T-cell (primary cell): ENCODE measurements at regions not wholly inside any gene's neighbourhood (a gene's known extent, or its start where the extent isn't known, plus 50 kb on each side); places are given as distances from the start of the nearest gene placed in this dataset.

Source experiments
- ATAC-seq, 4 experiments: fragments of 200-7000 bp in 3 of 4; fragments of 150-1000 bp in 1 of 4; cut with Tn5 transposase; replicated peaks in 1 of 4; 1 replicate in 3 of 4; 2 replicates in 1 of 4; pipeline ENCODE4 v1.10.0; 2021; ENCODE audit warnings: moderate library complexity in 3 of 4, mild to moderate bottlenecking in 2 of 4, moderate number of reproducible peaks in 1 of 4
- CTCF ChIA-PET, 2 donors: fragments of 300-600 bp; sonication (Branson Sonifier 250); formaldehyde crosslinking; loops; one replicate each; lab custom pipeline; 2022; ENCODE audit warnings: antibody characterized with exemption in 2 of 2; lab: Charles Lee
- POLR2A ChIA-PET, 2 donors: fragments of 300-600 bp; sonication (Branson Sonifier 250); formaldehyde crosslinking; loops; one replicate each; lab custom pipeline; 2022; ENCODE audit warnings: antibody characterized with exemption in 2 of 2; lab: Charles Lee
- DNase-seq, 35 experiments: peaks; one replicate each; pipeline versions ENCODE4 v3.0.0 to v3.0.0-alpha.2; 2013 to 2023
- H3K27ac ChIP-seq: one replicate; pipeline ENCODE4 v1.5.1; 2013; ENCODE audit warnings: low read length
- H3K27me3 ChIP-seq, 2 experiments: replicated peaks in 1 of 2; 1 replicate in 1 of 2; 2 replicates in 1 of 2; pipeline versions ENCODE4 v1.6.1 to v1.7.0; 2013; ENCODE audit warnings: low read length in 1 of 2, mixed read lengths in 1 of 2; ENCODE audit not compliant: control insufficient read depth in 2 of 2, insufficient read depth in 2 of 2; ENCODE audit errors: extremely low read depth in 1 of 2
- H3K36me3 ChIP-seq, 2 donors: 1 replicate in 1 of 2; 2 replicates in 1 of 2; pipeline versions ENCODE4 v1.6.1 to v1.7.0; 2013; ENCODE audit warnings: low read length in 1 of 2; ENCODE audit not compliant: control insufficient read depth in 2 of 2, insufficient read depth in 1 of 2; ENCODE audit errors: extremely low read depth in 1 of 2
- H3K4me1 ChIP-seq, 2 experiments: 1 replicate in 1 of 2; 2 replicates in 1 of 2; pipeline versions ENCODE4 v1.6.1 to v1.7.0; 2013; ENCODE audit warnings: low read length in 2 of 2, mixed read lengths in 1 of 2; ENCODE audit not compliant: insufficient read depth in 2 of 2, control insufficient read depth in 1 of 2; ENCODE audit errors: extremely low read depth in 1 of 2
- H3K4me3 ChIP-seq, 2 donors: 1 replicate in 1 of 2; 2 replicates in 1 of 2; pipeline versions ENCODE4 v1.5.1 to v1.7.0; 2013; ENCODE audit warnings: mild to moderate bottlenecking in 2 of 2, low read length in 1 of 2, moderate library complexity in 1 of 2; ENCODE audit not compliant: control insufficient read depth in 1 of 2; ENCODE audit errors: extremely low read depth in 1 of 2
- H3K9me3 ChIP-seq: 2 replicates; pipeline ENCODE4 v1.7.0; 2013
- H3K27ac Mint-ChIP-seq, 2 donors: one replicate each; pipeline ENCODE4 v1.8.0; 2020 to 2021; ENCODE audit warnings: mild to moderate bottlenecking in 2 of 2, mixed read lengths in 2 of 2
- H3K27me3 Mint-ChIP-seq, 2 donors: one replicate each; pipeline ENCODE4 v1.8.0; 2021 to 2022; ENCODE audit warnings: mixed read lengths in 2 of 2
- H3K36me3 Mint-ChIP-seq: one replicate; pipeline ENCODE4 v1.8.0; 2021; ENCODE audit warnings: mixed read lengths
- H3K4me1 Mint-ChIP-seq, 3 donors: one replicate each; pipeline ENCODE4 v1.8.0; 2020 to 2022; ENCODE audit warnings: mixed read lengths in 3 of 3, mild to moderate bottlenecking in 1 of 3
- H3K4me3 Mint-ChIP-seq, 3 donors: one replicate each; pipeline ENCODE4 v1.8.0; 2020 to 2022; ENCODE audit warnings: mild to moderate bottlenecking in 3 of 3, mixed read lengths in 3 of 3, moderate library complexity in 3 of 3
- H3K9me3 Mint-ChIP-seq, 3 donors: one replicate each; pipeline ENCODE4 v1.8.0; 2020 to 2022; ENCODE audit warnings: mixed read lengths in 3 of 3
- WGBS: methylation state at CpG from one replicate; pipeline ENCODE4 v1.1.5; 2013; ENCODE audit warnings: missing lambda C conversion rate; ENCODE audit not compliant: insufficient coverage; 5-methylcytosine and 5-hydroxymethylcytosine counted together

DNA sequence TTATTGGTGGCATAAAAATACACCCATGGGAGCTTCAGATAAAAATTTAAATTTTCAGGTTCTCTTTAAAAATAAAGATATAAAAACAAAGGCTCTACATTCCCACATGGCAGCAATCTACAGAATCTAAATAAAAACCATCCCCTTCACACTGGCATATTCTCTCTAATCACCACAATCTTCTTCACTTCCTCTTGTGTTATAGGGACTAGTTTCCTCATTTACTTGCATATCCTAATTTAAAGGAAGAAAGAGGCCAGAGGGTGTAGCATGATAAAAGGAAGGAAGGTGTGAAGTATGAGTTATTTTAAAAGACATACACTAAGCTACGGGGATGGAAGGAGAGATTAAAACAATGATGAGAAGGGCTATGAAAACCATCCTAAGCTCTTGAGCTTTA is 390.5 kb downstream of the ZNF608 start:
- H3K9me3 ChIP-seq: no peaks in the 10 kb centered on the region
- peaks cover 3 to 20% (median 18%) of the 10 kb centered on the region in 3 donors for H3K9me3 Mint-ChIP-seq
- 60% methylated on average over 1 of the region's 1 CpG for WGBS
- ATAC-seq: no peak
- no peak overlapping the region for H3K4me3 ChIP-seq
- no peaks in the 10 kb centered on the region for H3K4me1 Mint-ChIP-seq
- H3K36me3 Mint-ChIP-seq: no peaks in the 10 kb centered on the region
- no peaks in the 10 kb centered on the region for H3K27me3 ChIP-seq
- ChIA-PET CTCF (no interaction called here), POLR2A (no interaction called here)
- no peak overlapping the region for H3K27ac ChIP-seq
- H3K4me3 Mint-ChIP-seq: no peak overlapping the region
- no peaks in the 10 kb centered on the region for H3K4me1 ChIP-seq
- peaks cover 0 to 4% of the 10 kb centered on the region in 2 donors for H3K27me3 Mint-ChIP-seq
- H3K27ac Mint-ChIP-seq: no peak overlapping the region
- no peaks in the 10 kb centered on the region for H3K36me3 ChIP-seq
- no peak for DNase-seq

DNA sequence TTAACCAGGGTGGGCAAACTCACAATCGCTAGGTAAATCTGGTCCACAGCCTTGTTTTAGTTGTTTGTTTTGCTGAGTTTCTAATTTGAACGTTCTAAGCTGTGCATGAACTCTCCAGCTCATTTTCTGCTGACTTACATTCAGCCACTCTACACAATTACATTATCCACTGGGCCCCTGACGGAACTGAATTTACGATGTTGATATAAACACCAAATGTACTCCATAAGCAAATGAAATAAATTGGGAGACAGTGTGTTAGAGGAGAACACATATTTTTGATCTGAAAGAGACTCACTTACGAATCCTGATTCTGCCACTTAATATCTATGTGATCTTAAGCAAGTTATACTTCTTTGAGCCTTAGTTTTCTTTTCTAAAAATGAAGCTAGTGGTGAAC is 393.4 kb downstream of the ZNF608 start:
- no peak for ATAC-seq
- no CpG with 5 or more reads among the region's 5 CpGs for WGBS
- Mint-ChIP-seq H3K9me3 (peaks cover 0 to 15% (median 9%) of the 10 kb centered on the region in 3 donors), H3K4me3 (no peak overlapping the region), H3K36me3 (no peaks in the 10 kb centered on the region), H3K27ac (no peak overlapping the region), H3K27me3 (peaks cover 0 to 4% of the 10 kb centered on the region in 2 donors), H3K4me1 (no peaks in the 10 kb centered on the region)
- no peaks in the 10 kb centered on the region for H3K36me3 ChIP-seq
- no peaks in the 10 kb centered on the region for H3K27me3 ChIP-seq
- DNase-seq: no peak
- ChIA-PET POLR2A (no interaction called here), CTCF (no interaction called here)
- H3K4me1 ChIP-seq: no peaks in the 10 kb centered on the region
- no peak overlapping the region for H3K4me3 ChIP-seq
- no peaks in the 10 kb centered on the region for H3K9me3 ChIP-seq
- H3K27ac ChIP-seq: no peak overlapping the region

DNA sequence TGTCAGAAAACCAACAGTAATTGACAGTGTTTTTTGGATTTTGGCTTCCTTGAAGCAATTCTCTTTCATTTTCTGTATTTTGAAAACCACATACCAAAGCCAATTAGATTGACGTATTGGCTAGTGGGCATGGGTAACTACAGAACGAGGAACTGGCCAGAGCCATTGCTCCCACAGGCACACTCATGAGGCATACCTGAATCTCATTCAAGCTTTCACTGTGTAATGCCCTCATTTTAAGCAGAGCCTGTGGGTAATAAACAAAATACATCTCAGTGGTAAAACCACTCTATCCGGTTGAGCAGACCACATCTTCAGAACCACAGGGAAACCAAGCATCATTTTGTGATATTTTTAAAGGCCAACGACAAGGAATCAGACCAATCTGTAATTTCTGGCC is 394.1 kb downstream of the ZNF608 start:
- DNase-seq: no peak
- Histone ChIP-seq H3K9me3 (no peaks in the 10 kb centered on the region), H3K4me3 (no peak overlapping the region), H3K27me3 (no peaks in the 10 kb centered on the region), H3K36me3 (no peaks in the 10 kb centered on the region), H3K27ac (no peak overlapping the region), H3K4me1 (no peaks in the 10 kb centered on the region)
- H3K27ac Mint-ChIP-seq: no peak overlapping the region
- no peak for ATAC-seq
- peaks cover 0 to 15% (median 7%) of the 10 kb centered on the region in 3 donors for H3K9me3 Mint-ChIP-seq
- peaks cover 0 to 2% of the 10 kb centered on the region in 2 donors for H3K27me3 Mint-ChIP-seq
- POLR2A ChIA-PET: no interaction called here
- H3K4me3 Mint-ChIP-seq: no peak overlapping the region
- H3K4me1 Mint-ChIP-seq: no peaks in the 10 kb centered on the region
- WGBS: no CpG with 5 or more reads among the region's 4 CpGs
- CTCF ChIA-PET: no interaction called here
- H3K36me3 Mint-ChIP-seq: no peaks in the 10 kb centered on the region

DNA sequence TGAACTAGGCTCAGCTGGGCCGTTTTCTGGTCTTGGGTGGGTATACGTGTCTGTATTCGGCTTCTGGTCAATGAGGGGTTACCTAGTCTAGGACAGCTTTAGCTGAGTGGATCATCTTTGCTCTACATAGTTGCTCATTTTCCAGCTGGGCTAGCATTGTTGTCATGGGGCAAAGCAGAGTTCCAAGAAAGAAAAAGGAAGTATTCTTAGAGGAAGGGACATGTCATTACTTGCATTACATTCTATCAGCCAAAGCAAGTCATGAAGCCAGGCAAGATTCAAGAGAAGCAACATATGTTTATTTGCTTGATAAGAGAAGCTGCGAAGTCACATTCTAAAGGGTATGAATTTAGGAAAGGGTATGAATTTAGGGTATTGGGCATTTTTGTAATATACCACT is 396.5 kb downstream of the ZNF608 start:
- no peaks in the 10 kb centered on the region for H3K4me1 Mint-ChIP-seq
- CTCF ChIA-PET: no interaction called here
- no peaks in the 10 kb centered on the region for H3K27me3 ChIP-seq
- no peaks in the 10 kb centered on the region for H3K27me3 Mint-ChIP-seq
- WGBS: 93% methylated on average over 3 of the region's 4 CpGs
- no peak for ATAC-seq
- no peak overlapping the region for H3K27ac ChIP-seq
- no peaks in the 10 kb centered on the region for H3K36me3 ChIP-seq
- no peaks in the 10 kb centered on the region for H3K9me3 ChIP-seq
- H3K4me1 ChIP-seq: no peaks in the 10 kb centered on the region
- POLR2A ChIA-PET: no interaction called here
- H3K4me3 ChIP-seq: no peak overlapping the region
- no peak for DNase-seq
- no peak overlapping the region for H3K4me3 Mint-ChIP-seq
- H3K36me3 Mint-ChIP-seq: no peaks in the 10 kb centered on the region
- H3K9me3 Mint-ChIP-seq: peaks cover 0 to 10% (median 5%) of the 10 kb centered on the region in 3 donors
- H3K27ac Mint-ChIP-seq: no peak overlapping the region

DNA sequence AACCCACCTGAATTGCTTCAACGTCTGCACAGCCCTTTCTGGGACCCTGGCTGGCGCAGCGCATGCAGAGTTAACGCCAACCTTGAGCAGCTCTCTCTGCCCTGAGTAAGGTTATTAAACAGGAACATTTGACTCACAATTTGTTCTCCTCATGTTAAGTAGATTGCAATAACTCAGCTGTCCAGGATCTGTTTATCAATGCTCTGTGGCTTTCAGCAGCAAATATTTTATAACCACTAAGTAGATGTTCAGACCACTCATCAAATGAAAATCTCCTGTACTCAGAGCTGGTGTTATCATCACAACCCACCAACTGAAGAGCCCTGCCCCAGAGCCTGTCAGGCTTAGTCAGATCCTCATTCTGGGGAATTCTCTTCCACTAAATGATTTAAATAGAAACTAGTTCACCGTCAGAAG is 403.0 kb downstream of the ZNF608 start:
- WGBS: 94% methylated on average over 4 of the region's 5 CpGs

DNA sequence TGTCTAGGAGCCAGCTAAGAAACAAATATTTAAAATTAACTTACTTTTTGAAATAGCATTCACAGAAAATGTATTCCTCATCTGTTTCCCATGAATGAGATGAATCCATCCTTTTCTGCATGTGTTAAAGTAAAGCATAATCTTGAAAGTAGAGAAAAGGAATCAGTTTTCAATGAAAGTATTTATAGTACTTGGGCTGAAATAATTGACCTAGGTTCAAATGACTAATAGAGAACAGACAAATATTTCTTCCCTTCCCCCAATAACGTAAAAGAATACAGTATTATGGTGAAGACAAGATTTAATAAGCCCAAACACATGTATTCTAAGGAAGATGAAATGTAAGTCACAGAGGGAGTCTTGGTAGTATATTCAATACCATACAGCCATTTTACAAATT is 403.5 kb downstream of the ZNF608 start:
- Mint-ChIP-seq H3K4me3 (no peak overlapping the region), H3K36me3 (no peaks in the 10 kb centered on the region), H3K9me3 (peaks cover 0 to 4% (median 3%) of the 10 kb centered on the region in 3 donors), H3K4me1 (no peaks in the 10 kb centered on the region), H3K27me3 (no peaks in the 10 kb centered on the region), H3K27ac (no peak overlapping the region)
- no peaks in the 10 kb centered on the region for H3K9me3 ChIP-seq
- ChIA-PET POLR2A (no interaction called here), CTCF (no interaction called here)
- ATAC-seq (no peak), DNase-seq (no peak)
- H3K27me3 ChIP-seq: no peaks in the 10 kb centered on the region
- no CpG with 5 or more reads among the region's 1 CpG for WGBS
- H3K27ac ChIP-seq: no peak overlapping the region
- H3K36me3 ChIP-seq: no peaks in the 10 kb centered on the region
- H3K4me3 ChIP-seq: no peak overlapping the region
- no peaks in the 10 kb centered on the region for H3K4me1 ChIP-seq

More for the DNA sequence above, 403.0 kb downstream of the ZNF608 start:
- Mint-ChIP-seq H3K4me1 (no peaks in the 10 kb centered on the region), H3K27ac (no peak overlapping the region), H3K27me3 (no peaks in the 10 kb centered on the region), H3K36me3 (no peaks in the 10 kb centered on the region), H3K9me3 (no peaks in the 10 kb centered on the region), H3K4me3 (no peak overlapping the region)
- POLR2A ChIA-PET: no interaction called here
- Histone ChIP-seq H3K4me1 (no peaks in the 10 kb centered on the region), H3K4me3 (no peak overlapping the region), H3K9me3 (no peaks in the 10 kb centered on the region), H3K27me3 (no peaks in the 10 kb centered on the region), H3K27ac (no peak overlapping the region), H3K36me3 (no peaks in the 10 kb centered on the region)
- ATAC-seq: no peak
- DNase-seq: no peak
- CTCF ChIA-PET: no interaction called here

DNA sequence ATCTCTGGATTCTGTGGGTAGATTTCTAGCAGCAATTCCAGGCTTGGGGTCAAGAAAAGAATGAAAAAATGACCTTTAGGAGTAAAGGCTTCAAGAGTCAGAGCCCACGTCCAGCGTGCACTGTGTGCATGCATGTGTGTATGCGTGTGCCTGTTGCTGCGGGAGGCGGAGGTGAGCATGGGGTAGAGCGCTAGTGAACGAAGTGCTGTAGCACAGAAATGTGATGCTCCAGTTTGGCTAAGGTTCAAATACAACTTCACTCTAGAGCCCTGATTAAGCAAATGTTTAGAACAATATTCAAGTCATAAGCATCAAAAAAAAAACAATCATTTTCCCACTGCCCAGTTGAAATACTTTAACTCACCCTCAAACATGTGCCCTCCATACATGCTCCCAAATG is 403.9 kb downstream of the ZNF608 start:
- H3K36me3 ChIP-seq: no peaks in the 10 kb centered on the region
- H3K9me3 Mint-ChIP-seq: peaks cover 0 to 4% (median 4%) of the 10 kb centered on the region in 3 donors
- no peaks in the 10 kb centered on the region for H3K4me1 Mint-ChIP-seq
- H3K27ac Mint-ChIP-seq: no peak overlapping the region
- H3K4me3 Mint-ChIP-seq: no peak overlapping the region
- no peaks in the 10 kb centered on the region for H3K27me3 ChIP-seq
- ChIA-PET POLR2A (no interaction called here), CTCF (no interaction called here)
- H3K4me3 ChIP-seq: no peak overlapping the region
- WGBS: 90% methylated on average over 4 of the region's 7 CpGs
- ATAC-seq (no peak), DNase-seq (no peak)
- H3K36me3 Mint-ChIP-seq: no peaks in the 10 kb centered on the region
- H3K4me1 ChIP-seq: no peaks in the 10 kb centered on the region
- no peak overlapping the region for H3K27ac ChIP-seq
- H3K9me3 ChIP-seq: no peaks in the 10 kb centered on the region
- H3K27me3 Mint-ChIP-seq: no peaks in the 10 kb centered on the region
